ENCODE measurements at regions not wholly inside any gene's neighbourhood (a gene's known extent, or its start where the extent isn't known, plus 50 kb on each side); places are given as distances from the start of the nearest gene placed in this dataset.

- TF ChIP-seq BHLHE40 (IDR thresholded peaks at IDR 0.05; ENCODE audit: low read depth, low read length) (no peak), KDM5A (IDR thresholded peaks at IDR 0.05) (no peak), JUN (IDR thresholded peaks at IDR 0.05) (no peak), RCOR1 (IDR thresholded peaks at IDR 0.05; ENCODE audit: low read depth, low read length) (no peak)
Measured at GRCh38 chr1:18580691-18581419, 49.8 kb upstream of the PAX7 start (continued).

Data from A549 (cell line).